ENCODE measurements at regions not wholly inside any gene's neighbourhood (a gene's known extent, or its start where the extent isn't known, plus 50 kb on each side); places are given as distances from the start of the nearest gene placed in this dataset.

- H3K36me3 Mint-ChIP-seq (ENCODE audit: low read depth) = peaks cover 4% of the 10 kb centered on the region
- H3K4me3 Mint-ChIP-seq = no peak overlapping the region
- no peak overlapping the region for H3K27ac Mint-ChIP-seq
- no peaks in the 10 kb centered on the region for H3K27me3 Mint-ChIP-seq
- H3K4me1 Mint-ChIP-seq = no peaks in the 10 kb centered on the region
- H3K9me3 ChIP-seq (ENCODE audit: control insufficient read depth, low read length, poor library complexity, severe bottlenecking) = no peaks in the 10 kb centered on the region
- no peak for ATAC-seq
- no peak for DNase-seq
Measured at GRCh38 chr2:18841248-18842150, 252.1 kb upstream of the NT5C1B start.

GRCh38 chr2:18837240-18837639 lies 247.9 kb upstream of the NT5C1B start:
- H3K9me3 ChIP-seq (ENCODE audit: control insufficient read depth, low read length, poor library complexity, severe bottlenecking) = no peaks in the 10 kb centered on the region
- Mint-ChIP-seq H3K36me3 (ENCODE audit: low read depth) (peaks cover 4% of the 10 kb centered on the region), H3K4me3 (no peak overlapping the region), H3K27me3 (no peaks in the 10 kb centered on the region), H3K4me1 (no peaks in the 10 kb centered on the region), H3K27ac (no peak overlapping the region)
- ATAC-seq (no peak), DNase-seq (no peak)

GRCh38 chr2:18836436-18836835 lies 247.1 kb upstream of the NT5C1B start:
- Mint-ChIP-seq H3K27ac (no peak overlapping the region), H3K36me3 (ENCODE audit: low read depth) (peaks cover 4% of the 10 kb centered on the region), H3K4me1 (no peaks in the 10 kb centered on the region), H3K27me3 (no peaks in the 10 kb centered on the region), H3K4me3 (no peak overlapping the region)
- DNase-seq = no peak
- H3K9me3 ChIP-seq (ENCODE audit: control insufficient read depth, low read length, poor library complexity, severe bottlenecking) = no peaks in the 10 kb centered on the region
- ATAC-seq = no peak

GRCh38 chr2:18835787-18836186 lies 246.4 kb upstream of the NT5C1B start:
- ATAC-seq (no peak), DNase-seq (no peak)
- H3K9me3 ChIP-seq (ENCODE audit: control insufficient read depth, low read length, poor library complexity, severe bottlenecking) = no peaks in the 10 kb centered on the region
- Mint-ChIP-seq H3K27ac (no peak overlapping the region), H3K4me1 (no peaks in the 10 kb centered on the region), H3K4me3 (no peak overlapping the region), H3K27me3 (no peaks in the 10 kb centered on the region), H3K36me3 (ENCODE audit: low read depth) (peaks cover 4% of the 10 kb centered on the region)

GRCh38 chr2:18834341-18834740 lies 245.0 kb upstream of the NT5C1B start:
- DNase-seq = no peak
- H3K4me3 Mint-ChIP-seq = no peak overlapping the region
- H3K4me1 Mint-ChIP-seq = peaks cover 2% of the 10 kb centered on the region
- H3K9me3 ChIP-seq (ENCODE audit: control insufficient read depth, low read length, poor library complexity, severe bottlenecking) = no peaks in the 10 kb centered on the region
- no peak overlapping the region for H3K27ac Mint-ChIP-seq
- H3K36me3 Mint-ChIP-seq (ENCODE audit: low read depth) = peaks cover 4% of the 10 kb centered on the region
- no peaks in the 10 kb centered on the region for H3K27me3 Mint-ChIP-seq
- ATAC-seq = no peak

GRCh38 chr2:18833941-18834340 lies 244.6 kb upstream of the NT5C1B start:
- Mint-ChIP-seq H3K27me3 (no peaks in the 10 kb centered on the region), H3K4me3 (no peak overlapping the region), H3K36me3 (ENCODE audit: low read depth) (peaks cover 4% of the 10 kb centered on the region), H3K27ac (no peak overlapping the region), H3K4me1 (peaks cover 2% of the 10 kb centered on the region)
- no peak for ATAC-seq
- DNase-seq = no peak
- H3K9me3 ChIP-seq (ENCODE audit: control insufficient read depth, low read length, poor library complexity, severe bottlenecking) = no peaks in the 10 kb centered on the region

GRCh38 chr2:18831916-18832510 lies 242.6 kb upstream of the NT5C1B start:
- Mint-ChIP-seq H3K36me3 (ENCODE audit: low read depth) (peaks cover 3% of the 10 kb centered on the region), H3K4me1 (peaks cover 3% of the 10 kb centered on the region), H3K4me3 (no peak overlapping the region), H3K27me3 (no peaks in the 10 kb centered on the region), H3K27ac (no peak overlapping the region)
- DNase-seq = no peak
- H3K9me3 ChIP-seq (ENCODE audit: control insufficient read depth, low read length, poor library complexity, severe bottlenecking) = no peaks in the 10 kb centered on the region
- ATAC-seq = no peak

- H3K9me3 ChIP-seq (ENCODE audit: control insufficient read depth, low read length, poor library complexity, severe bottlenecking) = no peaks in the 10 kb centered on the region
- Mint-ChIP-seq H3K27me3 (no peaks in the 10 kb centered on the region), H3K4me1 (peaks cover 4% of the 10 kb centered on the region), H3K36me3 (ENCODE audit: low read depth) (peaks cover 3% of the 10 kb centered on the region), H3K27ac (no peak overlapping the region), H3K4me3 (no peak overlapping the region)
- DNase-seq (no peak), ATAC-seq (no peak)
Measured at GRCh38 chr2:18830962-18831361, 241.6 kb upstream of the NT5C1B start.

GRCh38 chr2:18829976-18830375 lies 240.6 kb upstream of the NT5C1B start:
- H3K27ac Mint-ChIP-seq = peak overlapping the region; percentile 34
- no peak for ATAC-seq

GRCh38 chr2:18829251-18829902 lies 240.0 kb upstream of the NT5C1B start:
- DNase-seq (no peak), ATAC-seq (no peak)
- H3K36me3 Mint-ChIP-seq (ENCODE audit: low read depth) = peaks cover 3% of the 10 kb centered on the region
- H3K27me3 Mint-ChIP-seq = no peaks in the 10 kb centered on the region
- H3K9me3 ChIP-seq (ENCODE audit: control insufficient read depth, low read length, poor library complexity, severe bottlenecking) = no peaks in the 10 kb centered on the region
- H3K27ac Mint-ChIP-seq = peak overlapping the region; percentile 34
- peaks cover 4% of the 10 kb centered on the region for H3K4me1 Mint-ChIP-seq
- no peak overlapping the region for H3K4me3 Mint-ChIP-seq

More at GRCh38 chr2:18829976-18830375, 240.6 kb upstream of the NT5C1B start:
- Mint-ChIP-seq H3K4me3 (no peak overlapping the region), H3K4me1 (peaks cover 4% of the 10 kb centered on the region), H3K27me3 (no peaks in the 10 kb centered on the region), H3K36me3 (ENCODE audit: low read depth) (peaks cover 3% of the 10 kb centered on the region)
- no peaks in the 10 kb centered on the region for H3K9me3 ChIP-seq (ENCODE audit: control insufficient read depth, low read length, poor library complexity, severe bottlenecking)
- no peak for DNase-seq

GRCh38 chr2:18828296-18828695 lies 238.9 kb upstream of the NT5C1B start:
- H3K9me3 ChIP-seq (ENCODE audit: control insufficient read depth, low read length, poor library complexity, severe bottlenecking) = no peaks in the 10 kb centered on the region
- Mint-ChIP-seq H3K4me3 (no peak overlapping the region), H3K27me3 (no peaks in the 10 kb centered on the region), H3K27ac (no peak overlapping the region), H3K4me1 (peaks cover 4% of the 10 kb centered on the region), H3K36me3 (ENCODE audit: low read depth) (peaks cover 4% of the 10 kb centered on the region)
- no peak for ATAC-seq
- DNase-seq = no peak

- H3K4me1 Mint-ChIP-seq = peaks cover 4% of the 10 kb centered on the region
- DNase-seq (no peak), ATAC-seq (no peak)
- no peaks in the 10 kb centered on the region for H3K27me3 Mint-ChIP-seq
- no peak overlapping the region for H3K27ac Mint-ChIP-seq
- H3K4me3 Mint-ChIP-seq = no peak overlapping the region
- no peaks in the 10 kb centered on the region for H3K9me3 ChIP-seq (ENCODE audit: control insufficient read depth, low read length, poor library complexity, severe bottlenecking)
- H3K36me3 Mint-ChIP-seq (ENCODE audit: low read depth) = peaks cover 4% of the 10 kb centered on the region
Measured at GRCh38 chr2:18825838-18826237, 236.5 kb upstream of the NT5C1B start.

- Mint-ChIP-seq H3K4me3 (no peak overlapping the region), H3K27me3 (no peaks in the 10 kb centered on the region), H3K36me3 (ENCODE audit: low read depth) (peaks cover 4% of the 10 kb centered on the region), H3K4me1 (peaks cover 4% of the 10 kb centered on the region), H3K27ac (no peak overlapping the region)
- ATAC-seq (no peak), DNase-seq (no peak)
- no peaks in the 10 kb centered on the region for H3K9me3 ChIP-seq (ENCODE audit: control insufficient read depth, low read length, poor library complexity, severe bottlenecking)
Measured at GRCh38 chr2:18824915-18825314, 235.5 kb upstream of the NT5C1B start.
